ENCODE measurements at regions not wholly inside any gene's neighbourhood (a gene's known extent, or its start where the extent isn't known, plus 50 kb on each side); places are given as distances from the start of the nearest gene placed in this dataset.

DNA sequence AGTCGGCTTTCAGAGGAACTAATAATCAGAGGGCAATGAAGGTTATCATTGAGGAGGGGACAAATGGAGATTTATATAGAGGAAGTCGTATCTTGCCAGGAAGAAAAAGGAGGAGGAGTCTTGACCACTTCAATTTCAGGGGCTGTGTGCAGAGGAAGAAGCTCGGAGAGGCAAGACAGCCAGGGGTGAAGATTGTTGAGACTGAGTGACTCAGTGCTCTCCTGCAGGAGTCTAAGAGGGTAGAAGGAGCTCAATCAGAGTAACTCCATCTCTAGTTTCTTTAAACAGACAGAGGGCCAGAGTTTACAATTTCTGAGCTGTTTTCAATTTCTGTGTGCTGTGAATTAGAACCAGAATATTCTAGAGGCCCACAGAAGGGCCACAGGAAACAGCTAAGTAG is 439.3 kb upstream of the PRICKLE1 start:
- no peak for TF ChIP-seq POLR2AphosphoS5 (IDR thresholded peaks at IDR 0.05; ENCODE audit: insufficient read depth in 1 of 2, low read depth in 1 of 2)
- TF ChIP-seq, protein P1, sequence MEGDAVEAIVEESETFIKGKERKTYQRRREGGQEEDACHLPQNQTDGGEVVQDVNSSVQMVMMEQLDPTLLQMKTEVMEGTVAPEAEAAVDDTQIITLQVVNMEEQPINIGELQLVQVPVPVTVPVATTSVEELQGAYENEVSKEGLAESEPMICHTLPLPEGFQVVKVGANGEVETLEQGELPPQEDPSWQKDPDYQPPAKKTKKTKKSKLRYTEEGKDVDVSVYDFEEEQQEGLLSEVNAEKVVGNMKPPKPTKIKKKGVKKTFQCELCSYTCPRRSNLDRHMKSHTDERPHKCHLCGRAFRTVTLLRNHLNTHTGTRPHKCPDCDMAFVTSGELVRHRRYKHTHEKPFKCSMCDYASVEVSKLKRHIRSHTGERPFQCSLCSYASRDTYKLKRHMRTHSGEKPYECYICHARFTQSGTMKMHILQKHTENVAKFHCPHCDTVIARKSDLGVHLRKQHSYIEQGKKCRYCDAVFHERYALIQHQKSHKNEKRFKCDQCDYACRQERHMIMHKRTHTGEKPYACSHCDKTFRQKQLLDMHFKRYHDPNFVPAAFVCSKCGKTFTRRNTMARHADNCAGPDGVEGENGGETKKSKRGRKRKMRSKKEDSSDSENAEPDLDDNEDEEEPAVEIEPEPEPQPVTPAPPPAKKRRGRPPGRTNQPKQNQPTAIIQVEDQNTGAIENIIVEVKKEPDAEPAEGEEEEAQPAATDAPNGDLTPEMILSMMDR (IDR thresholded peaks at IDR 0.05), result no peak

Measured in vagina (tissue), 2 donors.